ENCODE measurements at regions not wholly inside any gene's neighbourhood (a gene's known extent, or its start where the extent isn't known, plus 50 kb on each side); places are given as distances from the start of the nearest gene placed in this dataset.

GRCh38 chr10:9657530-9657929 lies 1360.1 kb upstream of the CELF2 start:
- no peak for TF ChIP-seq CTCF (IDR thresholded peaks at IDR 0.05; ENCODE audit: extremely low read depth, missing control alignments)
- no peak for DNase-seq (ENCODE audit: low spot score)

- no peak for TF ChIP-seq CTCF (IDR thresholded peaks at IDR 0.05; ENCODE audit: extremely low read depth, missing control alignments)
- no peak for DNase-seq (ENCODE audit: low spot score)
Observed at GRCh38 chr10:9668411-9668810, 1349.3 kb upstream of the CELF2 start.

- TF ChIP-seq CTCF (IDR thresholded peaks at IDR 0.05; ENCODE audit: extremely low read depth, missing control alignments), result no peak
- DNase-seq (ENCODE audit: low spot score), result no peak
Observed at GRCh38 chr10:9670911-9671310, 1346.8 kb upstream of the CELF2 start.

GRCh38 chr10:9681655-9682054 lies 1336.0 kb upstream of the CELF2 start:
- DNase-seq (ENCODE audit: low spot score), result no peak
- no peak for TF ChIP-seq CTCF (IDR thresholded peaks at IDR 0.05; ENCODE audit: extremely low read depth, missing control alignments)

GRCh38 chr10:9682802-9683201 lies 1334.9 kb upstream of the CELF2 start:
- no peak for DNase-seq (ENCODE audit: low spot score)
- TF ChIP-seq CTCF (IDR thresholded peaks at IDR 0.05; ENCODE audit: extremely low read depth, missing control alignments), result no peak

GRCh38 chr10:9684186-9684585 lies 1333.5 kb upstream of the CELF2 start:
- no peak for DNase-seq (ENCODE audit: low spot score)
- TF ChIP-seq CTCF (IDR thresholded peaks at IDR 0.05; ENCODE audit: extremely low read depth, missing control alignments), result no peak

- no peak for TF ChIP-seq CTCF (IDR thresholded peaks at IDR 0.05; ENCODE audit: extremely low read depth, missing control alignments)
- no peak for DNase-seq (ENCODE audit: low spot score)
Observed at GRCh38 chr10:9685596-9685995, 1332.1 kb upstream of the CELF2 start.

All from GM20000 (cell line).